Ectodermal cell (in vitro differentiated cells): ENCODE measurements at regions not wholly inside any gene's neighbourhood (a gene's known extent, or its start where the extent isn't known, plus 50 kb on each side); places are given as distances from the start of the nearest gene placed in this dataset.

Experiments used
- H3K27ac ChIP-seq: 2 replicates; pipeline ENCODE4 v1.7.0; 2013; ENCODE audit warnings: mild to moderate bottlenecking, low read depth, low read length; ENCODE audit not compliant: insufficient read depth, poor library complexity, severe bottlenecking
- H3K27me3 ChIP-seq: 2 replicates; pipeline ENCODE4 v1.7.0; 2013; ENCODE audit warnings: mild to moderate bottlenecking, low read length; ENCODE audit not compliant: insufficient read depth, control insufficient read depth, poor library complexity, severe bottlenecking
- H3K36me3 ChIP-seq: one replicate; pipeline ENCODE4 v1.7.0; 2013; ENCODE audit warnings: low read length; ENCODE audit not compliant: control insufficient read depth, insufficient read depth
- H3K4me1 ChIP-seq: one replicate; pipeline ENCODE4 v1.7.0; 2013; ENCODE audit warnings: low read length; ENCODE audit not compliant: control insufficient read depth, insufficient read depth
- H3K4me3 ChIP-seq: 2 replicates; pipeline ENCODE4 v1.7.0; 2013; ENCODE audit warnings: low read depth, low read length, control low read depth; ENCODE audit not compliant: insufficient read depth
- H3K9me3 ChIP-seq: 2 replicates; pipeline ENCODE4 v1.7.0; 2013; ENCODE audit warnings: mild to moderate bottlenecking, low read length, moderate library complexity; ENCODE audit not compliant: control insufficient read depth
- WGBS, 2 experiments: methylation state at CpG; one replicate each; pipeline ENCODE4 v1.1.7; 2013; ENCODE audit warnings: missing lambda C conversion rate in 2 of 2; 5-methylcytosine and 5-hydroxymethylcytosine counted together

DNA sequence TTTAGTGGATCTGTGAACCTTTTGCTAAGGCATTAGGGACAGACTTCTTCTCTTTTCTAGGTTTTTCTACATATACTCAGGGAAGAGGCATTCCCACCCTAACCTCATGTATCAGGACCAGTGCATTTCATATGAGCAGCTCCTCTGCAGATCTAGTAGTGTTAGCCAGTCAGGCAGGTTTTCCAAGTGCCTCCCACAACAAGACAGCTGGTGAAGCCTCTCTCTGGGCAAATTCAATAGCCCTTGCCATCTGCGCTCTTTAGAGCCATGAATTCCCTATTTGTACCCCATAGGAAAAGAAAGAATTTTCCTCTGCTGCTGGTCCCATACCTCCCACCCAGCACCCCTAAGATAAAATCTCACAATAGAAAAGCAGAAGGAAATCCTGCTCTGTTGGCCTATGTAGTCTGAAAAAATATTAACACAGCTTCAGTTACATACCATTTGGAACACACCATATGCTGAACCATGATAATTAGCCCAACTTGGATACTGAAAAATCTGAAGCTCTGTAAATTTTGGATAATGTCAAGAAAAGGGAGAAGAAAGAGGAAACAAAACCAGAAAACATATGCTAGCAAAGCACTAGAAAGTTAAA lies 1354.6 kb upstream of the NRXN1 start:
- Histone ChIP-seq H3K36me3 (no peaks in the 10 kb centered on the region), H3K27me3 (no peaks in the 10 kb centered on the region), H3K4me3 (no peak overlapping the region), H3K4me1 (no peaks in the 10 kb centered on the region), H3K9me3 (no peaks in the 10 kb centered on the region), H3K27ac (no peak overlapping the region)
- WGBS, 2 experiments = 86 to 89% methylated on average over 1 of the region's 1 CpG

DNA sequence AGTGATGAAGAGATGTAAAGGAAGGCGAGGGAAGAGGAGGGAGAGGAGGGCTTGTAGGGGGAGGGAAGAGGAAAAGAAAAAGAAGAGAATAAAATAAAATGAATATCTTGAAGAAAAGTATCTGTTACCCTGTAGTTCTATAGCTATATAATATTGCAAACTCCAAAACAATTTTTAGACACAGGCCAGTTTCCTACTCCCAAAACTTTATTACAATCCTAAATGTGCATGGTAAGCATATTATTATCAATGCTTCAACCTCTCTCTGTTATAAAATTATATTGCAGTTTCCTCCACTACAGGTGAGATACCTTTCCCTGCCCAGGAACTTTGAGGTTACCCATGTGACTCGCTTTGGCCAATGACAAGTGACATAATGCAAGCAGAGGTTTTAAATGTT lies 1351.6 kb upstream of the NRXN1 start:
- WGBS, 2 experiments = 81 to 93% methylated on average over 2 of the region's 2 CpGs

DNA sequence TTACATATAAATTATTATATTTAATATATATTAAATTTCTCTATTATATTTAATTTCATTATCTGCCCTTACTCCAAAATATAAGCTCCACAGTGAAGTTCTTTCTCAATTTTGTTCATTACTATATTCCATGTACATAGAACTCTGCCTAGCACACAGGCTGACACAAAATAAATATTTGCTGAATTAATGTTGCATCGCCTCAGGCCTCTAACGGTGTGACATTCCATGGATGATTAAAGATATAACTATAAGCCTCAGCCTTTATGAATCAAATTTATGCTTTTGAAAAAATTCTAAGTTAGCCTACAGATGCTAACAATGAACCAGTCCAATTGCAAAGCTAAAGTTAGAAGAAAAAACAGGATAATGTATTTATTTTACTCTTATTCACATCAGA lies 1337.2 kb upstream of the NRXN1 start:
- H3K36me3 ChIP-seq = no peaks in the 10 kb centered on the region
- H3K4me3 ChIP-seq = no peak overlapping the region
- H3K27ac ChIP-seq = no peak overlapping the region
- H3K27me3 ChIP-seq = no peaks in the 10 kb centered on the region
- no peaks in the 10 kb centered on the region for H3K9me3 ChIP-seq
- no peaks in the 10 kb centered on the region for H3K4me1 ChIP-seq
- WGBS, 2 experiments = 100% methylated on average over 2 of the region's 2 CpGs; no CpG with 5 or more reads in 1 of the 2 experiments

More for the DNA sequence above, 1351.6 kb upstream of the NRXN1 start:
- Histone ChIP-seq H3K36me3 (no peaks in the 10 kb centered on the region), H3K9me3 (no peaks in the 10 kb centered on the region), H3K27ac (no peak overlapping the region), H3K27me3 (no peaks in the 10 kb centered on the region), H3K4me1 (no peaks in the 10 kb centered on the region), H3K4me3 (no peak overlapping the region)

DNA sequence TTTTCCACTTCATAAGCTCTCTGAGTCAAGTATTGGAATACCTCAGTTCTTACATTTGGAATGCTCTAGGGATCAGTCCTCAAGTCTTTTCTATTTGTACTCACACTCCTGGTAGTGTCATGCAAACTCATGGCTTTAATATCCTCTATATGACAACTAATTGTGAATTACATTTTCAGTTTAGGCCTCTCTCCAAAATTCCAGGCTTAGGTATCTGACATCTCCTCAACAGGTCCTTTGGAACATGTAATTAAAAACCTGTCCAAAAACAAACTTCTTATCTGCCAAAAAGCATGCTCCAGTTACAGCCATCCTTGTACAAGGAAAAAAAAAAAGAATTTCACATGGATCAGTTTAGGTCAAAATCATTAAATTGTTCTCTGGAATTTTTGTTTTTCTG lies 1336.2 kb upstream of the NRXN1 start:
- Histone ChIP-seq H3K4me3 (no peak overlapping the region), H3K9me3 (no peaks in the 10 kb centered on the region), H3K27ac (no peak overlapping the region), H3K36me3 (no peaks in the 10 kb centered on the region), H3K27me3 (no peaks in the 10 kb centered on the region), H3K4me1 (no peaks in the 10 kb centered on the region)

DNA sequence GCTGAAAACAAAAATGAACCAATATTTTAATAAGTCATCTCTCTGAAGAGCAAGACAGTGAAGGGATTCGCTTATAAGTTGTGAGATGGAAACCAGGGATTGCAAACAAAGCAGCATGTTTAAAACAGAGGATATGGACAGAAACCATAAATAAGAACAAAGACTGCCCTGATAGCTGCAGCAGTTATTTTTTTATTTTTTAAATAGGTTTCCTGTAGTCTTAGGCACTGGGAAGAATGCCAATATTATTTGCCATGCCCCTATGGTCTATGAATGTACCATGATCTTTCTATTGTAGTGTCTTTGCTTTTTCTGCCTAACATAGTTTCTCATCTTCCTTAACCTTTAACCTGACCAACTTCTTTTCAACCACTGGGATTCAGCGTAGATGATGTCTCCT lies 1334.0 kb upstream of the NRXN1 start:
- no peaks in the 10 kb centered on the region for H3K9me3 ChIP-seq
- no peaks in the 10 kb centered on the region for H3K27me3 ChIP-seq
- no peaks in the 10 kb centered on the region for H3K36me3 ChIP-seq
- no peak overlapping the region for H3K4me3 ChIP-seq
- 89 to 95% methylated on average over 2 of the region's 2 CpGs for WGBS, 2 experiments
- no peak overlapping the region for H3K27ac ChIP-seq
- H3K4me1 ChIP-seq = no peaks in the 10 kb centered on the region

DNA sequence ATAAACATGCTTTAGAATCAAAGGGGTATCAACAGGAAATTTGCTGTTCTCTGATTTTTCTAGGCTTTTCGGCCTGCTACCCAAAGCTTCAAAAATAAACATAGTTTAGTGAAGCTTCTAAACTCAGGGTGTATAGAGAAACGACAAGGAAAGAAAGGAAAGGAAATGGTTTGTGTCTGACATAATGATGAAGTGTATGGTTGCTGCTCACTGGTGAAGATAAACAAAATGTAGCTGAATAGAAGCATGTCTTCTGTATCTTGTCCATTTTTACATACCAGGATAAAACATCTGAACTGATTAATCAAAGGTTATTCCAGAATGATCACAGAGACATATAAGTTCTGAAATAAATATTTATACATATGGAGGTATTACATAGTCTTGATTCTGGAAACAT lies 1324.6 kb upstream of the NRXN1 start:
- Histone ChIP-seq H3K27me3 (no peaks in the 10 kb centered on the region), H3K9me3 (peaks cover 2% of the 10 kb centered on the region), H3K36me3 (no peaks in the 10 kb centered on the region), H3K4me1 (no peaks in the 10 kb centered on the region), H3K4me3 (no peak overlapping the region), H3K27ac (no peak overlapping the region)
- 89 to 94% methylated on average over 2 of the region's 2 CpGs for WGBS, 2 experiments

DNA sequence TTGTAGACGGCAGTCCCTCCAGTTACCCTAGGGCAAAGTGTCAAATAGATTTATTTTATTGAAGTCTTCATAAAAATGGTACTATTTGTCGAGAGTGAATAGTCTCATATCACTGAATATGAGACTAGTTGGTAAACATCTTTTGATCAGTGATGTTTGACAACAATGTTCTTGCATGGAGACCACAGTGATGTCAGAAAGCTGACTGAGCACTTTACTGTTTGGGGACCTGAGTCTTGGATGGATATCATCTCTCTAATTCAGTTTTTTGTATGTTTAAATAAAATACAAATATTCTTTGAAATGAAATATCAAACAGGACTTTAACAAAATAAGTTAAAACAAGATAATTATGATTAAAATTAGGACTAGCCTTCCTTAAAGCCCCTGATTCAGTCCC lies 1315.4 kb upstream of the NRXN1 start:
- 95 to 100% methylated on average over 2 of the region's 2 CpGs for WGBS, 2 experiments
- no peaks in the 10 kb centered on the region for H3K27me3 ChIP-seq
- no peaks in the 10 kb centered on the region for H3K4me1 ChIP-seq
- no peak overlapping the region for H3K27ac ChIP-seq
- H3K4me3 ChIP-seq = no peak overlapping the region
- H3K36me3 ChIP-seq = no peaks in the 10 kb centered on the region
- no peaks in the 10 kb centered on the region for H3K9me3 ChIP-seq

DNA sequence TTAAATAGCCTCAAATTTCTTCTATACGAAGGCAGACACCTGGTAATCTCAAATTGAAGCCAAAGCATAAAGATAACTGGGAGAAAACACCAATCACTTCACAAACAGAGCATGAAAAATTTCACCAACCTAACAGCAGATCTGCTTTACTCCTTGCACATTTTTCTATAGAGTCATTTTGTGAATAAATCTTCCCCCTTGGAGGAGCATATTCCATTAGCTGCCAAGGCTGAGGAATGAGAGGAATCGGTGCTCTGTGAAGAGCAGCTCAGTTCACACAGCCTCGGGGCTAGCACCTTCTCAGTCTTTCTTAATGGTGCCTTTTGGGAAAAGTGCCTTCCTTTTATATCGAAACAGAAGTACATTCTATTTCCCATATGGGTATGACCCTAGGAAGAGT lies 1313.7 kb upstream of the NRXN1 start:
- 81 to 93% methylated on average over 4 of the region's 4 CpGs for WGBS, 2 experiments
- Histone ChIP-seq H3K36me3 (no peaks in the 10 kb centered on the region), H3K4me3 (no peak overlapping the region), H3K27me3 (no peaks in the 10 kb centered on the region), H3K4me1 (no peaks in the 10 kb centered on the region), H3K27ac (no peak overlapping the region), H3K9me3 (no peaks in the 10 kb centered on the region)

DNA sequence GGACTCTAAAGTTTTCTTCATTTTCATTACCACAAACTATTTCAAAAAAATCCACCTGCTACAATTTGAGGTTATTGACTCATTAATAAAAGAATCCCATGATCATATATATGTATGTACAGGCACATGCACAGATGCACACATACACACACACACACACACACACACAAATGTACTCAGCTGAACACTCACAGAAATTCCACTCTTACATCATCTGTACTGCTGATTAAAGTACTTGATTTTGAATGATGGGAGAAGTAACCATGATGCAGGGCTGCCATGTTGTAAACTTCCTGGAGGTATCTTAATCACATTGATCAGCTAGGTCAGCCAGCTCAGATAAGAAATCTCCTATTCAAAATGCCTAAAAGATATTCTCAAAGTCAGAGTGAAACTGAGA lies 1313.2 kb upstream of the NRXN1 start:
- no peaks in the 10 kb centered on the region for H3K27me3 ChIP-seq
- no peaks in the 10 kb centered on the region for H3K4me1 ChIP-seq
- no peak overlapping the region for H3K27ac ChIP-seq
- H3K9me3 ChIP-seq = no peaks in the 10 kb centered on the region
- H3K4me3 ChIP-seq = no peak overlapping the region
- H3K36me3 ChIP-seq = no peaks in the 10 kb centered on the region

DNA sequence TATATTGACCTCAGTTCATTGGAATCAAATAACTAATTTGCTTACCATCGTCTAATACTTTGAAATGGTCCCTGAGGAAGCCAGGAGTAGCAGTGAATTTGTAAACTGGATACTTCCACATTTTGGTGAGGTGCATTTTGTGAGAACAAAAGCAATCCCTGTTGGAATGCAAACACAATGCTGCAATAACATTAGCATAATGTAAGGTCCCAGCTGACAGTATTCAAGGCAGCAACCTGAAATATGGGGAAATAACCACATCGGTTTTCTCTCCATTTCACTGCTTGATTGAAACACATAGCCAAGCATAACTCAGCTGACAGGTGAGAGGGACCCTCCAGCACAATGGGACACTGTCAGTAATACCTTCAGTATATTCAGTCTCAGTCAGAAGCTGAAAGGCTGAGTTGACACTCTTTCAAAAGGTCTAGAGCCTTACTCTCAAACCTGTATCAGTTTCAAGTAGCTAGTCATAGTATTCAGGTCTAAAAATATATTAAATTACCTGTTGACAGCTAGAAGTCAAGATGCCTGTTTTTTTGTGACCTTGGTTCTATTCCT lies 1311.9 kb upstream of the NRXN1 start:
- Histone ChIP-seq H3K4me3 (no peak overlapping the region), H3K36me3 (no peaks in the 10 kb centered on the region), H3K27ac (no peak overlapping the region), H3K4me1 (peaks cover 2% of the 10 kb centered on the region), H3K27me3 (no peaks in the 10 kb centered on the region), H3K9me3 (no peaks in the 10 kb centered on the region)
- 34 to 51% methylated on average over 2 of the region's 2 CpGs for WGBS, 2 experiments

DNA sequence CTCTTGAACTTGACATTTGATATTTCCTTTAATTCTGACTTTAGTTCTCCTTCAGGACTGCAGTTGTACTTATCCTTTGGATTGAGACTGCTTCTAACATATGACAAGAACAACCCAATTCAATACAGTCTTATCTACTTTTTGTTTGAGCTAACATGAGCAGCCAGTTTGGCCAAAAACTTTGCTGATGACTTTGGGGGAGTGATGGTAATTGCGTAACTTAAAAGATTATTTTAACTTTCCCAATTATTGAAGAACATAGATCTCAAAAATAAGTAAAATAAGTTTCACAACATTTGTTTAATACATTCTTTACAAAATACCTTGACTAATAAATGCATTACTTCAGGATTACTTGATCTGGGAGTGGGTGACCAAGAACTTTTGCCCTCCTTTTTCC lies 1311.1 kb upstream of the NRXN1 start:
- Histone ChIP-seq H3K4me3 (no peak overlapping the region), H3K27me3 (no peaks in the 10 kb centered on the region), H3K4me1 (peaks cover 4% of the 10 kb centered on the region), H3K36me3 (no peaks in the 10 kb centered on the region), H3K27ac (no peak overlapping the region), H3K9me3 (no peaks in the 10 kb centered on the region)
- WGBS, 2 experiments = 100% methylated on average over 1 of the region's 1 CpG; no CpG with 5 or more reads in 1 of the 2 experiments
